ENCODE measurements at regions not wholly inside any gene's neighbourhood (a gene's known extent, or its start where the extent isn't known, plus 50 kb on each side); places are given as distances from the start of the nearest gene placed in this dataset.

GRCh38 chr1:195973311-195973904 lies 634.8 kb downstream of the KCNT2 start:
- no peak for TF ChIP-seq CTCF (IDR thresholded peaks at IDR 0.05)
- no peak for TF ChIP-seq POLR2A (IDR thresholded peaks at IDR 0.05)
